SK-N-DZ (cell line): ENCODE measurements at regions not wholly inside any gene's neighbourhood (a gene's known extent, or its start where the extent isn't known, plus 50 kb on each side); places are given as distances from the start of the nearest gene placed in this dataset.
"Not testable (repeated sequence)": the region's sequence is repeated elsewhere in the genome, so short reads cannot be mapped to it uniquely, and the experiment has no call there.

Experiments used
- DNase-seq: peaks from one replicate; pipeline ENCODE4 v3.0.0-alpha.2; 2015; ENCODE audit warnings: low spot score

- DNase-seq: not testable (repeated sequence)
Observed at GRCh38 chr2:87406406-87407175, 341.3 kb upstream of the PLGLB2 start.

DNA sequence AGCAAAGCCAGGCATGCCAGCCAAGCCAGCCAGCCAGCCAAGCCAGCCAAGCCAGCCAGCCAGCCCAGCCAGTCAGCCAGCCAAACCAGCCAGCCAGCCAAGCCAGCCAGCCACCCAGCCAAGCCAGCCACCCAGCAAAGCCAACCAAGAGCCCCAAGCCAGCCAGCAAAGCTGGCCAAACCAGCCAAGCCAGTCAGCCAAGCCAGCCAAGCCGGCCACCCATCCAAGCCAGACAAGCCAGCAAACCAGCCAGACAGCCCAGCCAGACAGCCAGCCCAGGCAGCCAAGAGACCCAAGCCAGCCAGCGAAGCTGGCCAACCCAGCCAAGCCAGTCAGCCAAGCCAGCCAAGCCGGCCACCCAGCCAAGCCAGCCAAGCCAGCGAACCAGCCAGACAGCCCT is 338.3 kb upstream of the PLGLB2 start:
- DNase-seq: not testable (repeated sequence)

GRCh38 chr2:87410371-87410770 is 337.5 kb upstream of the PLGLB2 start:
- DNase-seq: not testable (repeated sequence)

DNA sequence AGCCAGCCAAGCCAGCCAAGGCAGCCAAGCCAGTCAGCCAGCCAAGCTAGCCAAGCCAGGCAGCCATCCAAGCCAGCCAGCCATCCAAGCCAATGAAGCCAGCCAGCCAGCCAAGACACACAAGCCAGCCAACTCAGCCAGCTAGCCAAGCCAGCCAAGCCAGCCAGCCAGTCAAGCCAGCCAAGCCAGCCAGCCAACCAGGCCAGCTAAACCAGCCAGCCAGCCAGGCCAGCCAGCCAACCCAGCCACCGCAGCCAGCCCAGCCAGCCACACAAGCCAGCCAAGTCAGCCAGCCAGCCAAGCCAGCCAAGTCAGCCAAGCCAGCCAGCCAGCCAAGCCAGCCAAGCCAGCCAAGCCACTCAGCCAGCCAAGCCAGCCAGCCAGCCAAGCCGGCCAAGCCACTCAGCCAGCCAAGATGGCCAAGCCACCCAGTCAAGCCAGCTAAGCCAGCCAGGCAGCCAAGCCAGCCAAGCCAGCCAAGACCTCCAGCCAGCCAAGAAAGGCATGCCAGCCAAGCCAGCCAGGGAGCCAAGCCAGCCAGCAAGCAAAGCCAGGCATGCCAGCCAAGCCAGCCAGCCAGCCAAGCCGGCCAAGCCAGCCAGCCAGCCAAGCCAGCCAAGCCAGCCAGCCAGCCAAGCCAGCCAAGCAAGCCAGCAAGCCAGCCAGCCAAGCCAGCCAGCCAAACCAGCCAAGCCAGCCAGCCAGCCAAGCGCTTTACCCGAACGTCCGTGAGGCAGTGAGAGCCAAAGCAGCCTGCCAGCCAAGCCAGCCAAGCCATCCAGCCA is 335.7 kb upstream of the PLGLB2 start:
- DNase-seq: not testable (repeated sequence)

DNA sequence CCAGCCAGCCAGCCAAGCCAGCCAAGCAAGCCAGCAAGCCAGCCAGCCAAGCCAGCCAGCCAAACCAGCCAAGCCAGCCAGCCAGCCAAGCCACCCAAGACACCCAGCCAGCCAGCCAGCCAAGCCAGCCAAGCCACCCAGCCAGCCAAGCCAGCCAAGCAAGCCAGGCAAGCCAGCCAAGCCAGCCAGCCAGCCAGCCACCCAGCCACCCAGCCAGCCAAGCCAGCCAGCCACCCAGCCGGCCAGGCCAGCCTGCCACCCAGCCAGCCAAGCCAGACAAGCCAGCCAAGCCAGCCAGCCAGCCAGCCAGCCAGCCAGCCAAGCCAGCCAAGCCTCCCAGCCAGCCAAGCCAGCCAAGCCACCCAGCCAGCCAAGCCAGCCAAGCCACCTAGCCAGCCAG is 333.6 kb upstream of the PLGLB2 start:
- not testable (repeated sequence) for DNase-seq

DNA sequence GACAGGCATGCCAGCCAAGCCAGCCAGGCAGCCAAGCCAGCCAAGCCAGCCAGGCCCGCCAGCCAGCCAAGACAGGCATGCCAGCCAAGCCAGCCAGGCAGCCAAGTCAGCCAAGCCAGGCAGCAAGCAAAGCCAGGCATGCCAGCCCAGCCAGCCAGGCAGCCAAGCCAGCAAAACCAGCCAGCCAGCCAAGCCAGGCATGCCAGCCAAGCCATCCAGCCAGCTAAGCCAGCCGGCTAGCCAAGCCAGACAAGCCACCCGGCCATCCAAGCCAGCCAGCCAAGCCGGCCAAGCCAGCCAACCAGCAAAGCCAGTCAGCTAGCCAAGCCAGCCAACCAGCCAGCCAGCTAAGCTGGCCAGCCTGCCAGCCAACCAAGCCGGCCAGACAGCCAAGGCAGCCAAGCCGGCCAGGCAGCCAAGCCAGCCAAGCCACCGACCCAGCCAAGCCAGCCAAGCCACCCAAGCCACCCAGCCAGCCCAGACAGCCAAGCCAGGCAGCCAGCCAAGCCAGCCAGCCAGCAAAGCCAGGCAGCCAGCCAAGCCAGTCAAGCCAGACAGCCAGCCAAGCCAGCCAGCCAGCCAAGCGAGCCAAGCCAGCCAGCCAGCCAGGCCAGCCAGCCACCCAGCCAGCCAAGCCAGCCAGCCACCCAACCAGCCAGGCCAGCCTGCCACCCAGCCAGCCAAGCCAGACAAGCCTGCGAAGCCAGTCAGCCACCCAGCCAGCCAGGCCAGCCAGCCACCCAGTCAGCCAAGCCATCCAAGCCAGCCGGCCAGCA is 332.9 kb upstream of the PLGLB2 start:
- DNase-seq: not testable (repeated sequence)

DNA sequence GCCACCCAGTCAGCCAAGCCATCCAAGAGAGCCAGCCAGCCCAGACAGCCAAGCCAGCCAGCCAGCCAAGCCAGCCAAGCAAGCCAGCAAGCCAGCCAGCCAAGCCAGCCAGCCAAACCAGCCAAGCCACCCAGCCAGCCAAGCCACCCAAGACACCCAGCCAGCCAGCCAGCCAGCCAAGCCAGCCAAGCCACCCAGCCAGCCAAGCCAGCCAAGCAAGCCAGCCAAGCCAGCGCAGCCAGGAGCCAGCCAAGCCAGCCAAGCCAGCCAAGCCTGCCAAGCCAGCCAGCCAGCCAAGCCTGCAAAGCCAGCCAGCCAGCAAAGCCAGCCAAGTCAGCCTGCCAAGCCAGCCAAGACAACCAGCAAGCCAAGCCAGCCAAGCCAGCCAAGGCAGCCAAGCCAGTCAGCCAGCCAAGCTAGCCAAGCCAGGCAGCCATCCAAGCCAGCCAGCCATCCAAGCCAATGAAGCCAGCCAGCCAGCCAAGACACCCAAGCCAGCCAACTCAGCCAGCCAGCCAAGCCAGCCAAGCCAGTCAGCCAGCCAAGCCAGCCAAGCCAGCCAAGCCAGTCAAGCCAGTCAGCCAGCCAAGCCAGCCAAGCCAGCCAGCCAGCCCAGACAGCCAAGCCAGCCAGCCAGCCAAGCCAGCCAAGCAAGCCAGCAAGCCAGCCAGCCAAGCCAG is 332.2 kb upstream of the PLGLB2 start:
- DNase-seq: not testable (repeated sequence)

- not testable (repeated sequence) for DNase-seq
Observed at GRCh38 chr2:87416266-87416592, 331.7 kb upstream of the PLGLB2 start.

GRCh38 chr2:87417147-87417546 is 330.7 kb upstream of the PLGLB2 start:
- DNase-seq: not testable (repeated sequence)

DNA sequence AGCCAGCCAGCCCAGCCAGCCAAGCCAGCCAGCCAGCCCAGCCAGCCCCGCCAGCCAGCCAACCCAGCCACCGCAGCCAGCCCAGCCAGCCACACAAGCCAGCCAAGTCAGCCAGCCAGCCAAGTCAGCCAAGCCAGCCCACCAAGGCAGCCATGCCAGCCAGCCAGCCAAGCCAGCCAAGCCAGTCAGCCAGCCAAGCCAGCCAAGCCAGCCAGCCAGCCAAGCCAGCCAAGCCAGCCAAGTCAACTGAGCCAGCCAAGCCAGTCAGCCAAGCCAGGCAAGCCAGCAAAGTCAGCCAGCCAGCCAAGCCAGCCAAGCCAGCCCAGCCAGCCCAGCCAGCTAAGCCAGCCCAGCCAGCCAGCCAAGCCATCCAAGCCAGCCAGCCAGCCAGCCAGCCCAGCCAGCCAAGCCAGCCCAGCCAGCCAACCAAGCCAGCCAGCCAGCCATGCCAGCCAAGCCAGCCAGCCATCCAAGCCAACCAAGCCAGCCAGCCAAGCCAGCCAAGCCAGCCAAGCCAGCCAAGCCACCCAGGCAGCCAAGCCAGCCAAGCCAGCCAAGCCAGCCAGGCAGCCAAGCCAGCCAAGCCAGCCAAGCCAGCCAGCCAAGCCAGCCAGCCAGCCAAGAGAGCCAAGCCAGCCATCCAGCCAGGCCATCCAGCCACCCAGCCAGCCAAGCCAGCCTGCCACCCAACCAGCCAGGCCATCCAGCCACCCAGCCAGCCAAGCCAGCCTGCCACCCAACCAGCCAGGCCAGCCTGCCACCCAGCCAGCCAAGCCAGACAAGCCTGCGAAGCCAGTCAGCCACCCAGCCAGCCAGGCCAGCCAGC is 329.9 kb upstream of the PLGLB2 start:
- not testable (repeated sequence) for DNase-seq

GRCh38 chr2:87418823-87419822 is 328.8 kb upstream of the PLGLB2 start:
- not testable (repeated sequence) for DNase-seq

DNA sequence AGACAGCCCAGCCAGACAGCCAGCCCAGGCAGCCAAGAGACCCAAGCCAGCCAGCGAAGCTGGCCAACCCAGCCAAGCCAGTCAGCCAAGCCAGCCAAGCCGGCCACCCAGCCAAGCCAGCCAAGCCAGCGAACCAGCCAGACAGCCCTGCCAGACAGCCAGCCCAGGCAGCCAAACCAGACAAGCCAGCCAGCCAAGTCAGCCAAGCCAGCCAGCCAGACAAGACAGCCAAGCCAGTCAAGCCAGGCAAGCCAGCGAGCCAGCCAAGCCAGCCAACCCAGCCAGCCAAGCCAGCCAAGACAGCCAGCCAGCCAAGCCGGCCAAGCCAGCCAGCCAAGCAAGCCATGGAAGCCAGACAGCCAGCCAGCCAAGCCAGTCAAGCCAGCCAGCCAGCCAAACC is 327.9 kb upstream of the PLGLB2 start:
- DNase-seq: not testable (repeated sequence)

- DNase-seq: not testable (repeated sequence)
Observed at GRCh38 chr2:87420954-87421353, 326.9 kb upstream of the PLGLB2 start.

DNA sequence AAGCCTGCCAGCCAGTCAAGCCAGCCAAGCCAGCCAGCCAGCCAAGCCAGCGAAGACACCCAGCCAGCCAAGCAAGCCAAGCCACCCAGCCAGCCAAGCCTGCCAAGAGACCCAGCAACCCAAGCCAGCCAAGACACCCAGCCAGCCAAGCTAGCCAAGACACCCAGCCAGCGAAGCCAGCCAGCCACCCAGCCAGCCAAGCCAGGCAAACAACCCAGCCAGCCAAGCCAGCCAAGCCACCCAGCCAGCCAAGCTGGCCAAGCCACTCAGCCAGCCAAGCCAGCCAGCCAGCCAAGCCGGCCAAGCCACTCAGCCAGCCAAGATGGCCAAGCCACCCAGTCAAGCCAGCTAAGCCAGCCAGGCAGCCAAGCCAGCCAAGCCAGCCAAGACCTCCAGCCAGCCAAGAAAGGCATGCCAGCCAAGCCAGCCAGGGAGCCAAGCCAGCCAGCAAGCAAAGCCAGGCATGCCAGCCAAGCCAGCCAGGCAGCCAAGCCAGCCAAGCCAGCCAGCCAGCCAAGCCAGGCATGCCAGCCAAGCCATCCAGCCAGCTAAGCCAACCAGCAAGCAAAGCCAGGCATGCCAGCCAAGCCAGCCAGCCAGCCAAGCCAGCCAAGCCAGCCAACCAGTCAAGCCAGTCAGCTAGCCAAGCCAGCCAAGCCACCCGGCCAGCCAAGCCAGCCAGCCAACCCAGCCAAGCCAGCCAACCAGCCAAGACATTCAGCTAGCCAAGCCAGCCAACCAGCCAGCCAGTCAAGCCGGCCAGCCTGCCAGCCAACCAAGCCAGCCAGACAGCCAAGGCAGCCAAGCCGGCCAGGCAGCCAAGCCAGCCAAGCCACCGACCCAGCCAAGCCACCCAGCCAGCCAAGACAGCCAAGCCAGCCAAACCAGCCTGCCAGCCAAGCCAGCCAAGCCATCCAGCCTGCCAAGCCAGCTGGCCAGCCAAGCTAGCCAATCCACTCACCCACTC is 323.8 kb upstream of the PLGLB2 start:
- not testable (repeated sequence) for DNase-seq

GRCh38 chr2:87424763-87425154 is 323.1 kb upstream of the PLGLB2 start:
- not testable (repeated sequence) for DNase-seq

DNA sequence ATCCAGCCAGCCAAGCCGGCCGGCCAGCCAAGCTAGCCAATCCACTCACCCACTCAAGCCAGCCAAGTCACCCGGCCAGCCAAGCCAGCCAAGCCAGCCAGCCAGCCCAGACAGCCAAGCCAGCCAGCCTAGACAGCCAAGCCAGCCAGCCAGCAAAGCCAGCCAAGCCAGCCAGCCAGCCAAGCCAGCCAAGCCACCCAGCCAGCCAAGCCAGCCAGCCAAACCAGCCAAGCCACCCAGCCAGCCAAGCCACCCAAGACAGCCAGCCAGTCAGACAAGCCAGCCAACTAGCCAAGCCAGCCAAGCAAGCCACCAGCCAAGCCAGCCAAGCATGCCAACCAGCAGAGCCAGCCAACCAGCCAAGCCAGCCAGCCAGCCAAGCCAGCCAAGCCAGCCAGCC is 322.7 kb upstream of the PLGLB2 start:
- not testable (repeated sequence) for DNase-seq

- not testable (repeated sequence) for DNase-seq
Observed at GRCh38 chr2:87425717-87426116, 322.2 kb upstream of the PLGLB2 start.
